ENCODE measurements at regions not wholly inside any gene's neighbourhood (a gene's known extent, or its start where the extent isn't known, plus 50 kb on each side); places are given as distances from the start of the nearest gene placed in this dataset.

GRCh38 chr20:39855056-39855455 lies 834.0 kb downstream of the MAFB start:
- H3K27ac ChIP-seq (ENCODE audit: low read depth, low read length), result no peak overlapping the region
- H3K9me3 ChIP-seq (ENCODE audit: control insufficient read depth, insufficient read depth, low read length), result no peaks in the 10 kb centered on the region
- TF ChIP-seq CTCF (IDR thresholded peaks at IDR 0.05; ENCODE audit: low read depth, low read length), result no peak
- ChIA-PET POLR2A (no interaction called here), CTCF (interaction anchor here (2.9 kb wide), 1 partner anchor 19 kb away, joined by 17 read pairs; no protein-coding TSS in a partner anchor)
- H3K4me3 ChIP-seq (ENCODE audit: low read depth, low read length), result no peak overlapping the region
- no peak for DNase-seq (ENCODE audit: low read depth, low spot score)
- no peaks in the 10 kb centered on the region for H3K27me3 ChIP-seq (ENCODE audit: control insufficient read depth, insufficient read depth, low read length)

- ChIA-PET POLR2A (no interaction called here), CTCF (interaction anchor here (0.9 to 1.7 kb wide), 2 partner anchors 20 to 24 kb away, joined by 3 to 5 read pairs; no protein-coding TSS in a partner anchor)
- Histone ChIP-seq H3K4me3 (ENCODE audit: low read depth, low read length) (no peak overlapping the region), H3K27ac (ENCODE audit: low read depth, low read length) (no peak overlapping the region), H3K27me3 (ENCODE audit: control insufficient read depth, insufficient read depth, low read length) (no peaks in the 10 kb centered on the region), H3K9me3 (ENCODE audit: control insufficient read depth, insufficient read depth, low read length) (no peaks in the 10 kb centered on the region)
- DNase-seq (ENCODE audit: low read depth, low spot score), result peak; percentile 58
- no peak for TF ChIP-seq CTCF (IDR thresholded peaks at IDR 0.05; ENCODE audit: low read depth, low read length)
Observed at GRCh38 chr20:39853636-39854035, 835.4 kb downstream of the MAFB start.

GRCh38 chr20:39853050-39853449 lies 836.0 kb downstream of the MAFB start:
- Histone ChIP-seq H3K27ac (ENCODE audit: low read depth, low read length) (no peak overlapping the region), H3K4me3 (ENCODE audit: low read depth, low read length) (no peak overlapping the region), H3K9me3 (ENCODE audit: control insufficient read depth, insufficient read depth, low read length) (no peaks in the 10 kb centered on the region), H3K27me3 (ENCODE audit: control insufficient read depth, insufficient read depth, low read length) (no peaks in the 10 kb centered on the region)
- no peak for DNase-seq (ENCODE audit: low read depth, low spot score)
- ChIA-PET CTCF (interaction anchor here (0.9 to 1.7 kb wide), 3 partner anchors 21 to 1109 kb away, joined by 3 to 5 read pairs (median 3); no protein-coding TSS in a partner anchor), POLR2A (no interaction called here)
- no peak for TF ChIP-seq CTCF (IDR thresholded peaks at IDR 0.05; ENCODE audit: low read depth, low read length)

- ChIA-PET POLR2A (no interaction called here), CTCF (interaction anchor here (5.0 kb wide), 1 partner anchor 22 kb away, joined by 42 read pairs; no protein-coding TSS in a partner anchor)
- H3K27me3 ChIP-seq (ENCODE audit: control insufficient read depth, insufficient read depth, low read length), result no peaks in the 10 kb centered on the region
- no peak overlapping the region for H3K4me3 ChIP-seq (ENCODE audit: low read depth, low read length)
- H3K9me3 ChIP-seq (ENCODE audit: control insufficient read depth, insufficient read depth, low read length), result no peaks in the 10 kb centered on the region
- DNase-seq (ENCODE audit: low read depth, low spot score), result peak; percentile 38
- TF ChIP-seq CTCF (IDR thresholded peaks at IDR 0.05; ENCODE audit: low read depth, low read length), result no peak
- H3K27ac ChIP-seq (ENCODE audit: low read depth, low read length), result peak overlapping the region; percentile 72
Observed at GRCh38 chr20:39851459-39851858, 837.6 kb downstream of the MAFB start.

GRCh38 chr20:39850821-39851330 lies 838.2 kb downstream of the MAFB start:
- DNase-seq (ENCODE audit: low read depth, low spot score), result no peak
- CTCF ChIA-PET, result interaction anchor here (2.3 to 5.0 kb wide), 2 partner anchors 21 to 23 kb away, joined by 15 to 42 read pairs; no protein-coding TSS in a partner anchor
- no peak for TF ChIP-seq CTCF (IDR thresholded peaks at IDR 0.05; ENCODE audit: low read depth, low read length)

More at GRCh38 chr20:39850821-39851330, 838.2 kb downstream of the MAFB start:
- H3K9me3 ChIP-seq (ENCODE audit: control insufficient read depth, insufficient read depth, low read length), result no peaks in the 10 kb centered on the region
- H3K27me3 ChIP-seq (ENCODE audit: control insufficient read depth, insufficient read depth, low read length), result no peaks in the 10 kb centered on the region
- POLR2A ChIA-PET, result no interaction called here
- H3K27ac ChIP-seq (ENCODE audit: low read depth, low read length), result peak overlapping the region; percentile 72
- no peak overlapping the region for H3K4me3 ChIP-seq (ENCODE audit: low read depth, low read length)

Measured in AG04450 (cell line).